ENCODE measurements at regions not wholly inside any gene's neighbourhood (a gene's known extent, or its start where the extent isn't known, plus 50 kb on each side); places are given as distances from the start of the nearest gene placed in this dataset.

GRCh38 chr3:40979962-40980361, 219.3 kb upstream of the CTNNB1 start:
- TF ChIP-seq FOXA1 (IDR thresholded peaks at IDR 0.05): no peak
- no peak for TF ChIP-seq FOXM1 (IDR thresholded peaks at IDR 0.05; ENCODE audit: borderline replicate concordance)
- no peak for TF ChIP-seq L3MBTL2 (conservative IDR thresholded peaks at IDR 0.05)
